ENCODE measurements at regions not wholly inside any gene's neighbourhood (a gene's known extent, or its start where the extent isn't known, plus 50 kb on each side); places are given as distances from the start of the nearest gene placed in this dataset.
"Not testable (repeated sequence)": the region's sequence is repeated elsewhere in the genome, so short reads cannot be mapped to it uniquely, and the experiment has no call there.

GRCh38 chr12:47414511-47414910, 291.3 kb downstream of the RPAP3 start:
- peak overlapping the region; percentile 22 for H3K4me3 Mint-ChIP-seq

GRCh38 chr12:47413806-47414205, 292.0 kb downstream of the RPAP3 start:
- Mint-ChIP-seq H3K4me3 (no peak overlapping the region), H3K9me3 (peaks cover 2% of the 10 kb centered on the region), H3K27ac (peak overlapping the region; percentile 69), H3K27me3 (ENCODE audit: low read depth) (no peaks in the 10 kb centered on the region), H3K36me3 (ENCODE audit: low read depth) (peaks cover 7% of the 10 kb centered on the region), H3K4me1 (ENCODE audit: low read depth) (peaks cover 83% of the 10 kb centered on the region)
- no peak for DNase-seq
- intact Hi-C loops (cut with micrococcal nuclease): loop anchor here (5.0 to 10.0 kb wide), 5 partner anchors 223 to 869 kb away; partner anchors contain the start of gene RAPGEF3
- CTCF ChIA-PET: interaction anchor here (0.6 to 3.7 kb wide), 4 partner anchors 11 to 381 kb away, joined by 3 to 21 read pairs (median 10); no protein-coding TSS in a partner anchor

More at GRCh38 chr12:47414511-47414910, 291.3 kb downstream of the RPAP3 start:
- no peaks in the 10 kb centered on the region for H3K27me3 Mint-ChIP-seq (ENCODE audit: low read depth)
- DNase-seq: peak; percentile 64
- peaks cover 2% of the 10 kb centered on the region for H3K9me3 Mint-ChIP-seq
- H3K27ac Mint-ChIP-seq: peak overlapping the region; percentile 90
- CTCF ChIA-PET: interaction anchor here (0.7 to 3.7 kb wide), 5 partner anchors 17 to 382 kb away, joined by 3 to 21 read pairs (median 3); no protein-coding TSS in a partner anchor
- intact Hi-C loops (cut with micrococcal nuclease): loop anchor here (5.0 to 10.0 kb wide), 5 partner anchors 223 to 870 kb away; partner anchors contain the start of gene RAPGEF3
- peaks cover 4% of the 10 kb centered on the region for H3K36me3 Mint-ChIP-seq (ENCODE audit: low read depth)
- H3K4me1 Mint-ChIP-seq (ENCODE audit: low read depth): peaks cover 82% of the 10 kb centered on the region

- Mint-ChIP-seq H3K9me3 (peaks cover 2% of the 10 kb centered on the region), H3K27me3 (ENCODE audit: low read depth) (no peaks in the 10 kb centered on the region), H3K4me1 (ENCODE audit: low read depth) (peaks cover 87% of the 10 kb centered on the region), H3K27ac (peak overlapping the region; percentile 69), H3K4me3 (no peak overlapping the region), H3K36me3 (ENCODE audit: low read depth) (peaks cover 7% of the 10 kb centered on the region)
- peak; percentile 67 for DNase-seq
- intact Hi-C loops (cut with micrococcal nuclease): loop anchor here (5.0 to 10.0 kb wide), 5 partner anchors 225 to 868 kb away; partner anchors contain the start of gene RAPGEF3
- CTCF ChIA-PET: interaction anchor here (0.6 to 3.7 kb wide), 7 partner anchors 9 to 1654 kb away, joined by 3 to 21 read pairs (median 3); no protein-coding TSS in a partner anchor
Observed at GRCh38 chr12:47412601-47413236, 293.1 kb downstream of the RPAP3 start.

- peaks cover 7% of the 10 kb centered on the region for H3K36me3 Mint-ChIP-seq (ENCODE audit: low read depth)
- no peaks in the 10 kb centered on the region for H3K27me3 Mint-ChIP-seq (ENCODE audit: low read depth)
- peaks cover 2% of the 10 kb centered on the region for H3K9me3 Mint-ChIP-seq
- peaks cover 92% of the 10 kb centered on the region for H3K4me1 Mint-ChIP-seq (ENCODE audit: low read depth)
- CTCF ChIA-PET: interaction anchor here (1.0 to 3.7 kb wide), 4 partner anchors 9 to 379 kb away, joined by 3 to 21 read pairs (median 11); no protein-coding TSS in a partner anchor
- intact Hi-C loops (cut with micrococcal nuclease): loop anchor here (5.0 to 10.0 kb wide), 5 partner anchors 225 to 867 kb away; partner anchors contain the start of gene RAPGEF3
- H3K27ac Mint-ChIP-seq: peak overlapping the region; percentile 69
- no peak for DNase-seq
- H3K4me3 Mint-ChIP-seq: no peak overlapping the region
Observed at GRCh38 chr12:47411966-47412365, 293.9 kb downstream of the RPAP3 start.

- peaks cover 89% of the 10 kb centered on the region for H3K4me1 Mint-ChIP-seq (ENCODE audit: low read depth)
- H3K27ac Mint-ChIP-seq: peak overlapping the region; percentile 76
- CTCF ChIA-PET: interaction anchor here (1.0 to 4.4 kb wide), 4 partner anchors 14 to 378 kb away, joined by 3 to 24 read pairs (median 6); no protein-coding TSS in a partner anchor
- peaks cover under 1% of the 10 kb centered on the region for H3K9me3 Mint-ChIP-seq
- H3K27me3 Mint-ChIP-seq (ENCODE audit: low read depth): no peaks in the 10 kb centered on the region
- H3K36me3 Mint-ChIP-seq (ENCODE audit: low read depth): peaks cover 4% of the 10 kb centered on the region
- no peak overlapping the region for H3K4me3 Mint-ChIP-seq
- DNase-seq: no peak
- intact Hi-C loops (cut with micrococcal nuclease): loop anchor here (5.0 to 10.0 kb wide), 5 partner anchors 226 to 866 kb away; partner anchors contain the start of gene RAPGEF3
Observed at GRCh38 chr12:47410862-47411261, 295.0 kb downstream of the RPAP3 start.

GRCh38 chr12:47410383-47410782, 295.4 kb downstream of the RPAP3 start:
- Mint-ChIP-seq H3K4me1 (ENCODE audit: low read depth) (peaks cover 89% of the 10 kb centered on the region), H3K4me3 (no peak overlapping the region), H3K36me3 (ENCODE audit: low read depth) (peaks cover 3% of the 10 kb centered on the region), H3K9me3 (no peaks in the 10 kb centered on the region), H3K27ac (peak overlapping the region; percentile 76), H3K27me3 (ENCODE audit: low read depth) (no peaks in the 10 kb centered on the region)
- intact Hi-C loops (cut with micrococcal nuclease): loop anchor here (5.0 to 10.0 kb wide), 5 partner anchors 227 to 866 kb away; partner anchors contain the start of gene RAPGEF3
- CTCF ChIA-PET: interaction anchor here (0.5 to 4.4 kb wide), 7 partner anchors 9 to 530 kb away, joined by 3 to 24 read pairs (median 3); no protein-coding TSS in a partner anchor
- DNase-seq: no peak

- CTCF ChIA-PET: interaction anchor here (1.1 to 4.4 kb wide), 4 partner anchors 10 to 377 kb away, joined by 3 to 24 read pairs (median 6); no protein-coding TSS in a partner anchor
- intact Hi-C loops (cut with micrococcal nuclease): no loop called here
- Mint-ChIP-seq H3K4me3 (no peak overlapping the region), H3K27ac (peak overlapping the region; percentile 39), H3K4me1 (ENCODE audit: low read depth) (peaks cover 79% of the 10 kb centered on the region), H3K9me3 (no peaks in the 10 kb centered on the region), H3K36me3 (ENCODE audit: low read depth) (peaks cover 3% of the 10 kb centered on the region), H3K27me3 (ENCODE audit: low read depth) (no peaks in the 10 kb centered on the region)
- DNase-seq: no peak
Observed at GRCh38 chr12:47409310-47409987, 296.4 kb downstream of the RPAP3 start.

GRCh38 chr12:47408171-47408871, 297.5 kb downstream of the RPAP3 start:
- peaks cover 76% of the 10 kb centered on the region for H3K4me1 Mint-ChIP-seq (ENCODE audit: low read depth)
- H3K27me3 Mint-ChIP-seq (ENCODE audit: low read depth): no peaks in the 10 kb centered on the region
- DNase-seq: peak; percentile 73
- peak overlapping the region; percentile 60 for H3K27ac Mint-ChIP-seq
- peaks cover 3% of the 10 kb centered on the region for H3K36me3 Mint-ChIP-seq (ENCODE audit: low read depth)
- CTCF ChIA-PET: interaction anchor here (0.8 to 4.4 kb wide), 7 partner anchors 12 to 376 kb away, joined by 3 to 24 read pairs (median 3); no protein-coding TSS in a partner anchor
- no peak overlapping the region for H3K4me3 Mint-ChIP-seq
- intact Hi-C loops (cut with micrococcal nuclease): loop anchor here (1.0 kb wide), 1 partner anchor 376 kb away; no protein-coding TSS in a partner anchor
- H3K9me3 Mint-ChIP-seq: no peaks in the 10 kb centered on the region

GRCh38 chr12:47407463-47408129, 298.2 kb downstream of the RPAP3 start:
- peak overlapping the region; percentile 60 for H3K27ac Mint-ChIP-seq
- H3K36me3 Mint-ChIP-seq (ENCODE audit: low read depth): peaks cover 3% of the 10 kb centered on the region
- CTCF ChIA-PET: interaction anchor here (0.8 to 4.4 kb wide), 5 partner anchors 11 to 302 kb away, joined by 3 to 24 read pairs (median 3); no protein-coding TSS in a partner anchor
- intact Hi-C loops (cut with micrococcal nuclease): loop anchor here (1.0 kb wide), 1 partner anchor 375 kb away; no protein-coding TSS in a partner anchor
- no peak for DNase-seq
- no peaks in the 10 kb centered on the region for H3K9me3 Mint-ChIP-seq
- no peak overlapping the region for H3K4me3 Mint-ChIP-seq
- peaks cover 76% of the 10 kb centered on the region for H3K4me1 Mint-ChIP-seq (ENCODE audit: low read depth)
- no peaks in the 10 kb centered on the region for H3K27me3 Mint-ChIP-seq (ENCODE audit: low read depth)

- DNase-seq: no peak
- no peaks in the 10 kb centered on the region for H3K27me3 Mint-ChIP-seq (ENCODE audit: low read depth)
- H3K27ac Mint-ChIP-seq: peak overlapping the region; percentile 65
- H3K4me3 Mint-ChIP-seq: no peak overlapping the region
- H3K4me1 Mint-ChIP-seq (ENCODE audit: low read depth): peaks cover 76% of the 10 kb centered on the region
- H3K9me3 Mint-ChIP-seq: peaks cover 13% of the 10 kb centered on the region
- intact Hi-C loops (cut with micrococcal nuclease): no loop called here
- H3K36me3 Mint-ChIP-seq (ENCODE audit: low read depth): peaks cover 15% of the 10 kb centered on the region
- CTCF ChIA-PET: interaction anchor here (0.6 to 3.1 kb wide), 5 partner anchors 9 to 371 kb away, joined by 3 to 13 read pairs (median 3); no protein-coding TSS in a partner anchor
Observed at GRCh38 chr12:47403681-47404080, 302.1 kb downstream of the RPAP3 start.

- Mint-ChIP-seq H3K36me3 (ENCODE audit: low read depth) (peaks cover 16% of the 10 kb centered on the region), H3K27ac (peak overlapping the region; percentile 100), H3K9me3 (peaks cover 13% of the 10 kb centered on the region), H3K4me1 (ENCODE audit: low read depth) (peaks cover 80% of the 10 kb centered on the region)
- H3K27me3 Mint-ChIP-seq (ENCODE audit: low read depth); CTCF ChIA-PET; H3K4me3 Mint-ChIP-seq: not testable (repeated sequence)
- peak; percentile 75 for DNase-seq
- intact Hi-C loops (cut with micrococcal nuclease): loop anchor here (1.0 kb wide), 1 partner anchor 18 kb away; no protein-coding TSS in a partner anchor
Observed at GRCh38 chr12:47401196-47401595, 304.6 kb downstream of the RPAP3 start.

Data from activated naive CD4-positive, alpha-beta T cell treated with anti-CD3 and anti-CD28 coated beads for 36 hours (primary cell).